KMS-11 (cell line): ENCODE measurements at regions not wholly inside any gene's neighbourhood (a gene's known extent, or its start where the extent isn't known, plus 50 kb on each side); places are given as distances from the start of the nearest gene placed in this dataset.

ENCODE experiments used
- H2AFZ ChIP-seq: fragments of 200-600 bp; sonication (generic); 2 replicates; pipeline ENCODE4 v1.6.1; 2016; ENCODE audit warnings: antibody characterized with exemption, mixed run types, low read depth
- H3K27ac ChIP-seq: fragments of 200-600 bp; sonication (generic); 2 replicates; pipeline ENCODE4 v1.6.1; 2016; ENCODE audit warnings: mild to moderate bottlenecking, mixed run types
- H3K27me3 ChIP-seq: fragments of 200-600 bp; sonication (generic); 2 replicates; pipeline ENCODE4 v1.6.1; 2017; ENCODE audit warnings: mild to moderate bottlenecking, low read depth, mixed run types, moderate library complexity; ENCODE audit not compliant: insufficient read depth
- H3K36me3 ChIP-seq: fragments of 200-600 bp; sonication (generic); 2 replicates; pipeline ENCODE4 v1.6.1; 2017; ENCODE audit warnings: mild to moderate bottlenecking, mixed run types; ENCODE audit not compliant: insufficient read depth
- H3K4me1 ChIP-seq: fragments of 200-600 bp; sonication (generic); 2 replicates; pipeline ENCODE4 v1.6.1; 2016; ENCODE audit warnings: mild to moderate bottlenecking, low read depth, mixed run types; ENCODE audit not compliant: poor library complexity, severe bottlenecking
- H3K4me2 ChIP-seq: fragments of 200-600 bp; sonication (generic); 2 replicates; pipeline ENCODE4 v1.7.0; 2016; ENCODE audit warnings: mild to moderate bottlenecking, mixed run types
- H3K4me3 ChIP-seq: fragments of 200-600 bp; sonication (generic); IDR thresholded peaks from 2 replicates; pipeline ENCODE4 v1.6.1; 2017; ENCODE audit warnings: low read depth, low read length, mixed read lengths; ENCODE audit not compliant: insufficient read depth
- H3K79me2 ChIP-seq: fragments of 200-600 bp; sonication (generic); 2 replicates; pipeline ENCODE4 v1.6.1; 2016; ENCODE audit warnings: low read depth, mixed run types; ENCODE audit not compliant: insufficient read depth
- H3K9ac ChIP-seq: fragments of 200-600 bp; sonication (generic); 2 replicates; pipeline ENCODE4 v1.6.1; 2016; ENCODE audit warnings: mild to moderate bottlenecking, mixed run types
- H4K20me1 ChIP-seq: fragments of 200-600 bp; sonication (generic); 2 replicates; pipeline ENCODE4 v1.6.1; 2016; ENCODE audit warnings: mild to moderate bottlenecking, mixed run types; ENCODE audit not compliant: insufficient read depth
- TF ChIP-seq, protein P1 (sequence below): fragments of 200-600 bp; sonication (generic); conservative IDR thresholded peaks from 2 replicates; pipeline ENCODE4 v1.6.1; 2017; ENCODE audit warnings: low read depth, mild to moderate bottlenecking, antibody characterized with exemption, low read length, moderate library complexity, mixed read lengths

DNA sequence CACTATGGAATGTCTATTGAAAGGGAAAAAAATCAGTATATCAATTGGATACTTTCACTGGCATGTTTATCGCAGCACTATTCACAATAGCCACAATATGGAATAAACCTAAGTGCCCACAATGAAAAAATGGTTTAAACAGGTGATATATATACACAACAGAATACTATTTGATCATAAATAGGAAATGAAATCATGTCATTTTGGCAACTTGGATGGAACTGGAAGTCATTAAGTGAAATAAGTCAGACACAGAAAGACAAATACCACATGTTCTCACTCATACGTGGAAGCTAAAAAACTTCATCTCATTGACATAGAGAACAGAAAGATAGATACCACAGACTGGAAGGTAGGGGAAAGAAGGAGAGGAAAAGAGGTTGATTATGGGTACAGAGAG lies 471.6 kb upstream of the FTMT start:
- Histone ChIP-seq H4K20me1 (no peaks in the 10 kb centered on the region), H2AFZ (no peak overlapping the region)
- TF ChIP-seq, protein P1, sequence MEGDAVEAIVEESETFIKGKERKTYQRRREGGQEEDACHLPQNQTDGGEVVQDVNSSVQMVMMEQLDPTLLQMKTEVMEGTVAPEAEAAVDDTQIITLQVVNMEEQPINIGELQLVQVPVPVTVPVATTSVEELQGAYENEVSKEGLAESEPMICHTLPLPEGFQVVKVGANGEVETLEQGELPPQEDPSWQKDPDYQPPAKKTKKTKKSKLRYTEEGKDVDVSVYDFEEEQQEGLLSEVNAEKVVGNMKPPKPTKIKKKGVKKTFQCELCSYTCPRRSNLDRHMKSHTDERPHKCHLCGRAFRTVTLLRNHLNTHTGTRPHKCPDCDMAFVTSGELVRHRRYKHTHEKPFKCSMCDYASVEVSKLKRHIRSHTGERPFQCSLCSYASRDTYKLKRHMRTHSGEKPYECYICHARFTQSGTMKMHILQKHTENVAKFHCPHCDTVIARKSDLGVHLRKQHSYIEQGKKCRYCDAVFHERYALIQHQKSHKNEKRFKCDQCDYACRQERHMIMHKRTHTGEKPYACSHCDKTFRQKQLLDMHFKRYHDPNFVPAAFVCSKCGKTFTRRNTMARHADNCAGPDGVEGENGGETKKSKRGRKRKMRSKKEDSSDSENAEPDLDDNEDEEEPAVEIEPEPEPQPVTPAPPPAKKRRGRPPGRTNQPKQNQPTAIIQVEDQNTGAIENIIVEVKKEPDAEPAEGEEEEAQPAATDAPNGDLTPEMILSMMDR, result no peak

DNA sequence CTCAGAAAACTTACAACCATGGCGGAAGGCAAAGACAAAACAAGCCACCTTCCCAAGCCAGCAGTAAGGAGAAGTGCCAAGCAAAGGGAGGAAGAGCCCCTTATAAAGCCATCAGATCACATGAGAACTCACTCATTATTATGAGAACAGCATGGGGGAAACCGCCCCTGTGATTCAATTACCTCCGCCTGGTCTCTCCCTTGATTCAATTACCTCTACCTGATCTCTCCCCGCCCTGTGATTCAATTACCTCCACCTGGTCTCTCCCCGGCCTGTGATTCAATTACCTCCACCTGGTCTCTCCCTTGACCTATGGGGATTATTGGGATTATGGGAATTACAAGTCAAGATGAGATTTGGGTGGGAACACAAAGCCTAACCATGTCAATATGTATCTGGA lies 467.3 kb upstream of the FTMT start:
- Histone ChIP-seq H3K27ac (no peak overlapping the region), H3K4me1 (peaks cover 2% of the 10 kb centered on the region), H3K36me3 (no peaks in the 10 kb centered on the region), H3K4me2 (no peak overlapping the region), H2AFZ (no peak overlapping the region), H4K20me1 (no peaks in the 10 kb centered on the region), H3K79me2 (no peaks in the 10 kb centered on the region), H3K4me3 (no peak overlapping the region), H3K27me3 (no peaks in the 10 kb centered on the region), H3K9ac (no peak overlapping the region)
- TF ChIP-seq, protein P1, result no peak

More for the DNA sequence above, 471.6 kb upstream of the FTMT start:
- no peaks in the 10 kb centered on the region for H3K27me3 ChIP-seq
- H3K4me2 ChIP-seq, result no peak overlapping the region
- H3K79me2 ChIP-seq, result no peaks in the 10 kb centered on the region
- H3K27ac ChIP-seq, result no peak overlapping the region
- no peaks in the 10 kb centered on the region for H3K36me3 ChIP-seq
- no peak overlapping the region for H3K4me3 ChIP-seq
- no peak overlapping the region for H3K9ac ChIP-seq
- no peaks in the 10 kb centered on the region for H3K4me1 ChIP-seq

DNA sequence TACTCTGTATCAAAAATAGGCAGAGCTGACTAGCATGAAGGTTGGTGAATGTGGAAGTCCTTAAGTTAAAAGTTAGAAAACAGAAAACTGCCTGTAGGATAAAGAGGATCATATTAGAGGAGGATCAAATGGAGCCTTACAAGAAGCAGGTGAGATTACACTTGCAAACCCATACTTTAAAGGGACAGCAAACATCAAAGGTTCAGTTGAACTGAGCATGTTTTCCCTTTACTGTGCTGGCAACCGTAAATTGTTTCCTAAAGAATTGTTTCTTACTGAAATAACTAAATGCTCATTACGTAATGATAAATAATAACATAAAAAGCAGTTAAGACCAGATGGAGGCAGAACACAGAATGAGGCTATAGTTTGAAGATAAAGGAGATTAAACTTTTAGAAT lies 465.3 kb upstream of the FTMT start:
- no peaks in the 10 kb centered on the region for H4K20me1 ChIP-seq
- no peaks in the 10 kb centered on the region for H3K27me3 ChIP-seq
- H3K27ac ChIP-seq, result no peak overlapping the region
- no peak overlapping the region for H3K9ac ChIP-seq
- TF ChIP-seq, protein P1, result no peak
- H3K4me2 ChIP-seq, result no peak overlapping the region
- no peak overlapping the region for H2AFZ ChIP-seq
- no peak overlapping the region for H3K4me3 ChIP-seq
- no peaks in the 10 kb centered on the region for H3K36me3 ChIP-seq
- H3K4me1 ChIP-seq, result peaks cover 4% of the 10 kb centered on the region
- H3K79me2 ChIP-seq, result no peaks in the 10 kb centered on the region

DNA sequence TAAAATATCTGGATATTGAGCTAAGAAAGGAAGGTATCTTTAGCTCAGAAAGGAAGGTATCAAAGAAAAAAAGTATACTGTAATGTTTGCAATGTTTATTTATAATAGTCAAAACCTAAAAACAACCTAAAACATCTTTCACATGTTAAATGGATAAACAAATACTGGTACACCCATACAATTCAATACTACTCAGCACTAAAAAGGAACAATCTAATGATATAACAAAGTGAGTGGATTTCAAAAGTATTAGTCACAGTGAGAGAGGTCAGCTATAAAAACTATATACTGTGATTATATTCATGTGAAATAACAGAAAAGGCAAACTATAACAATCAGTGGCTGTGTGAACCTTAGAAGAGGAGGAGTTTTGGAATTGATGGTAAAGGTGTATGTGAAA lies 455.0 kb upstream of the FTMT start:
- Histone ChIP-seq H4K20me1 (no peaks in the 10 kb centered on the region), H2AFZ (no peak overlapping the region), H3K4me2 (no peak overlapping the region), H3K27me3 (no peaks in the 10 kb centered on the region), H3K4me1 (peaks cover 48% of the 10 kb centered on the region), H3K79me2 (no peaks in the 10 kb centered on the region), H3K4me3 (no peak overlapping the region), H3K36me3 (no peaks in the 10 kb centered on the region), H3K9ac (no peak overlapping the region), H3K27ac (no peak overlapping the region)
- TF ChIP-seq, protein P1, result no peak
